ENCODE measurements at regions not wholly inside any gene's neighbourhood (a gene's known extent, or its start where the extent isn't known, plus 50 kb on each side); places are given as distances from the start of the nearest gene placed in this dataset.

DNA sequence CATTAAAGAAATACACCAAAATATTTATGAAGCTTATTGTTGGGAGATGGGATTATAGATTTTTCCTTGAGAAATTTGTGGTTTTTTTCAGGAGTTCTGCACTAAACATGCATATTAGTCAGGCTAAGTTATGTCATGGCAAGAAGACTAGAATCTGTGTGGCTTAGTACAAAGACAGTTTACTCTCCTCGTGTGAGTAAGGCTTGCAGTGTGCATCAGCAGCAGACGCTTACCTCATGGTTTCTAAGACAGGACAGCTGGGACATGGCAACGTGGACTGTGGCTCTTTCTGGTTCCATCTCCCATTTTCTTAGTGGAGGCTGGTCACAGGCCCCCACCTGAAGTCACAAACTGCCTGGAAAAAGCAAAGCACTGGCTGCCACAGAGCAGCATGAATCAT, 429.6 kb upstream of the VSTM2A start:
- TF ChIP-seq CTCF (IDR thresholded peaks at IDR 0.05 in 8 of 11, conservative IDR thresholded peaks at IDR 0.05 in 3 of 11), result no peak
- TF ChIP-seq POLR2AphosphoS5 (IDR thresholded peaks at IDR 0.05), result no peak
- TF ChIP-seq POLR2A (IDR thresholded peaks at IDR 0.05), result no peak

Data from spleen (tissue), 7 donors.